IMR-90 (cell line): ENCODE measurements at regions not wholly inside any gene's neighbourhood (a gene's known extent, or its start where the extent isn't known, plus 50 kb on each side); places are given as distances from the start of the nearest gene placed in this dataset.

Source experiments
- MAFK ChIP-seq: IDR thresholded peaks from 2 replicates; pipeline ENCODE4 v1.6.1; 2012; ENCODE audit warnings: low read depth, low read length, improper control_type of control experiment
- RAD21 ChIP-seq: IDR thresholded peaks from 2 replicates; pipeline ENCODE4 v1.6.1; 2012; ENCODE audit warnings: low read length, improper control_type of control experiment
- TF ChIP-seq, protein P1 (sequence below): conservative IDR thresholded peaks from 2 replicates; pipeline ENCODE4 v1.5.1; 2012; ENCODE audit warnings: mild to moderate bottlenecking, low read depth, low read length, improper control_type of control experiment

GRCh38 chr12:128008341-128008740 is 258.6 kb upstream of the TMEM132C start:
- TF ChIP-seq MAFK (no peak), RAD21 (no peak)
- TF ChIP-seq, protein P1, sequence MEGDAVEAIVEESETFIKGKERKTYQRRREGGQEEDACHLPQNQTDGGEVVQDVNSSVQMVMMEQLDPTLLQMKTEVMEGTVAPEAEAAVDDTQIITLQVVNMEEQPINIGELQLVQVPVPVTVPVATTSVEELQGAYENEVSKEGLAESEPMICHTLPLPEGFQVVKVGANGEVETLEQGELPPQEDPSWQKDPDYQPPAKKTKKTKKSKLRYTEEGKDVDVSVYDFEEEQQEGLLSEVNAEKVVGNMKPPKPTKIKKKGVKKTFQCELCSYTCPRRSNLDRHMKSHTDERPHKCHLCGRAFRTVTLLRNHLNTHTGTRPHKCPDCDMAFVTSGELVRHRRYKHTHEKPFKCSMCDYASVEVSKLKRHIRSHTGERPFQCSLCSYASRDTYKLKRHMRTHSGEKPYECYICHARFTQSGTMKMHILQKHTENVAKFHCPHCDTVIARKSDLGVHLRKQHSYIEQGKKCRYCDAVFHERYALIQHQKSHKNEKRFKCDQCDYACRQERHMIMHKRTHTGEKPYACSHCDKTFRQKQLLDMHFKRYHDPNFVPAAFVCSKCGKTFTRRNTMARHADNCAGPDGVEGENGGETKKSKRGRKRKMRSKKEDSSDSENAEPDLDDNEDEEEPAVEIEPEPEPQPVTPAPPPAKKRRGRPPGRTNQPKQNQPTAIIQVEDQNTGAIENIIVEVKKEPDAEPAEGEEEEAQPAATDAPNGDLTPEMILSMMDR: no peak
